NOMO-1 treated with dmso at 0.1 percent for 144 hours (cell line): ENCODE measurements at regions not wholly inside any gene's neighbourhood (a gene's known extent, or its start where the extent isn't known, plus 50 kb on each side); places are given as distances from the start of the nearest gene placed in this dataset.
A peak's percentile ranks its signal among the peaks of the same experiment; 100 is the strongest.
"Not testable (repeated sequence)": the region's sequence is repeated elsewhere in the genome, so short reads cannot be mapped to it uniquely, and the experiment has no call there.

ENCODE experiments used
- DNase-seq: peaks from one replicate; lab custom pipeline; 2025; ENCODE audit not compliant: unreplicated experiment; lab: John Stamatoyannopoulos, UW

DNA sequence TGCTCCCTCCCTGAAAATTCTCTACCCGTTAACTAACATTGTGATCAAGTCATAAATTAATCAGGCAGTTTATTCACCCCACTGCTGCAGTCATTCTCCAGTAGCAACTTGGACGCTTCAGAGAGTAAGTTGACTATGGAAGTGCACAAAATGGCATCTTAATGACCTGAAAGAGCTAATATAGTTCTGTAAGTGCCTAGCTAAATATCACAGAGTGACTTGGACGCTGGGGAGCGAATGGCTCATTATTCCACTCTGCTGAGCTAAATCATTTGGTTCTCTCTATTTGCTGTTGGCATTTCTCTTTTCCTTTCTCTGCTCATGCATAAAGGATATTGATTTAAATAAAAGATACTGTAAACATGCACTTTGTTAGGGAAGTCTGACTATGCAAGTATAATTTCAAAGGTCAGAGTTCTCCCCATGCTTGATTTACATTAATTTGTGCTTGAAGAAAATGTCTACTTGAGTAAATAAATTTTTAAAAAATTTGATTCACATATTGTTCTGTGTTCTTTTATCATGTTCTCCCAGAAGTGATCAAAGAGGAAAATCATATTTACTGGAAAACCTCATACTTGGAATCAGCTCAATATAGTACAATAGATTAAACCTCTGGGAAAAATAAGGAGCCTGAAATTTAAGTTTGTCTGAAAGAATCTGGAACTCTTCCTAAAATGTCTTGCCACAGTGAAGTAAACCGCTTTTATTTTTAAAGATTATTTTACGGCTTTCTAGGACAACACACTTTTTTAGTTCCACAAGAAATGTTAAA is 169.5 kb upstream of the HAPLN1 start:
- no peak for DNase-seq

DNA sequence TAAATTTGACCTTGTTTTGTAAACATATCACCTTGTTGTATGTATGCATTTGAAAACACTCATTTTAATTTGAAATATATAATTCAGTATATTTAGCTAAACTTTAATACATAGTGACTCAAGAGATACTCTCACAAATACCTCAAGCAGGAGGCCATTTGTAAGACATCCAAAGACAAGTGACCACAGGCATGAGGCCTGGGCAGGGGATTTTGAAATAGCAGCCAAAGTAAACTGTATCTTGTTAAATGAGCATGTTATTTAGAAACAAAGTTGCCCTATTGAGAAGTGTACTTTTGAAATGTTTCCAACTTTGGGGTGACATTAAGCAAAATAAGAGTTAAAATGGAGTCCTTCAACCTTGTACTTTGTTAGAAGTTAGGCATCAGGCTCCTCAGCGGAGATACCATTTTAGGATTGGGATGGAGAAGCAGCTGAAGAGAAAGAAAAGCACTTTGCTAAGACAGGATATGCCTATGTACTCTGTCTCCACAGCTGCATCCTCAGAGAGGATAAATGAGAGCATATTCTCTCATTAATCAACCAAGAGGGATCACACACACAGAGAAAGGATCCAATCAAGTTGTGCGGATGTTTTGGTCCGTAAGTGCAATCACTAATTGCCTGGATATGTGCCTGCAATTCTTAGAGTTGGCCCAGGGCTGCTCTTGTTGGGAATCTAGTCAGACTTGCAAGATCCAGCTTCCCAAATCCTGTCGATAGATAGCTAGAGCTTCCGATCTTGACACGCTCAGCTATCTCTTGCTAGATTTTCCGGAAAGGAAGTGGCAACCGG is 157.5 kb upstream of the HAPLN1 start:
- DNase-seq = no peak

DNA sequence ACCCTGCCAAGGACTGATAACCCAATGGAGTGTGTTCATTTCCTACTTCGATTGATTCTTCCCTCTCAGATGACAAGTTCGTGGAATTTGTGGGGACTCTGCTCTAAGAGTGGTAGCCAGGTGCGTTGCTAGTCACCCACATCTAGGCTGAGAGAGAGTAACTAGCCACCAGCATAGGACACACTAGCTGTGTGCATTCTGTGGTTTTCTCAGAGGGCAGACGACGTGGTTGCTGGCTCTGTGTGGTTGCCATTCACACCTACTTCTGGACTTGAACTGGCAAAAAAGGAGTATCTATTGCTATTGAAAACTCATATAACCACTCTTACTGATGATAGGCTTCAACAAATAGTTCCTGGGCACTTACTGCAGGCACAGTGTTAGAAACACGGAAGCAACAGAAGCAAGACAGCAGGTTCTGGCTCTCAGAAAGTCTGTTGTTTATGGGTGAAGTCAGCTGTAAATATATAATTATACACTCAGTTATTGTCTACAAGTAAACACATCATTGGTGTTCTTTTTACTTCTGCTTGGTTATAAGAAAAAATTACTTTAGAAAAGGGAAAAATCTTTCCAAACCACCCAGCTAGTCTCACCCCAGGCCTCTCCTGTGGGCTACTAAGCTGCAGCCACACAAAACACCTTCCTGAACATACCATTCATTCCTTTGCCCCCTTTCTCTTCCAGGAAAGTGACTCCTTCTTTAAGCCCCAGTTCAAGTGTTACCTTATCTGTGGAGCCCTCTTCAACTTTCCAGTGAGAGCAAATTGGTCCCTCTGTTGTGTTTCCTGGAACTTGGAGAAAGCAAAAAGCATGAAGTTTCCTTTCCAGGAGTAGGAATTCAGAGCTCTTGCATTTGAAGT is 151.1 kb upstream of the HAPLN1 start:
- DNase-seq = no peak

DNA sequence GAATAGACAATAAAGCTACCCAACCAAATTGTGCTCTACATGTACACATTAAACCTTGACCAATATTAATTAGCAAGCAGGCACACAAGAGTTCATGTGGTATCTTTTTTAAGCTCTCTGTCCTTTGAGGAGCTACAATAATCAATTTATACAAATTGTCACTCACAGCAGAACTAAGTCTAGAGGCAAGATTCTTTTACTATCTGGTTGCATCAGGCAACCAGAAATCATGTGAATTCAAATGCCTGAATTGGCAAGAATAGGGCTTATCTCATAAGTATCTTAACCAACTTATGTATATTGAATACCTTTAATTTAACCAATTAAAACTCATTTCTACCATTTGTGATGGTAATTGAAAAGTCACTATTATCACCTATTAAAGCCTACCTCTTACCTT is 145.5 kb upstream of the HAPLN1 start:
- no peak for DNase-seq

DNA sequence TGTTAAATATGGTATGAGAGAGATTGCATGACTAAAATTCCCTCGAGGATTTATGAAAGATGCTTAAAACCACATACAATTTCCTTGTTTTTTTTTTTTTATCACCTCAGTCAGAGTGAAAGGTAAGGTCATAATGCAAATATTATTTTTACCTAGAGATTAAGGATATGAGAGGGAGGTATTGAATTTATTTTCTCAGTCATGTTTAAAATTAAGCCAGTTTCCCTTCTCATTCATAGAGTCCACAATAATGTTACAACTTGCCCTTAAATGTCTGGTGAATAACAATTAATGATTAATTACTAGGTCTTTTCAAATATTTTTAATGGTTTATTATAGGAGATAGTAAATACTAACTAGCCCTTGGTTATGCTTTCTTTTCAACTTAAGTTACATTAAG is 144.9 kb upstream of the HAPLN1 start:
- no peak for DNase-seq

DNA sequence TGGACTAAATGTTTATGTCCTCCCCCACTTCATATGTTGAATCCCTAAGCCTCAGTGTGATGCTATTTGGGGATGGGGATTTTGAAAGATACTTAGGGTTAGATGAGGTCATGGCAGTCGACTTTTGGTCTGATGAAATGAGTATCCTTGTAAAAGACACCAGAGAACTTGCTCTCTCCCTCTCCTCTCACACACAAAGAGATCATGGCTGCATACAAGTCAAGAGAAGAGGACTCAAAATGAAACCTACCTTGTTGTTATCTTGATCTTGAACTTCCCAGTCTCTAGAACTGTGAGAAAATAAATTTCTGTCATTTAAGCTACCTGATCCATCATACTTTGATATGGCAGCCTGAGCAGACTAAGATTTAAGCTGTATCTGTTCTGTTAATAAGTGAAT is 144.0 kb upstream of the HAPLN1 start:
- no peak for DNase-seq

DNA sequence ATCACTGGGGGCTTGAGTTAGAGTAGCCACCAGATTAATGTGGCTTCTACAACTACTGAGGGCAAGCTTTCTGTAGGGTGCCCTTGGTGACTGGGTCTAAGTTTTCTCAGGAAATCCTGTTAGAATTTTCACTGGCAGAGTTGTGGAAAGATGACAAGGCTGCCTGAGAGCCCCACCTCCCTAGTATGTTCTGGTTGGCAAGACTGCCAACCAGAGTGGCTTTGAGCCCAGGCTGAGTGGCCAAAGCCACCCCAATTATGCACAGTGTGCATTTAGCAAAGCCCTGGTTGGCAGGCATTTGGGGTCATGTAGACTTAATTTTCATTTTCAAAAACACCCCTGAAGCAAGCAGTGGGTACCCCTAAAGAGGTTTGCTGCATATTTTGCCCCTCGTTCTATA is 136.7 kb upstream of the HAPLN1 start:
- DNase-seq = no peak

DNA sequence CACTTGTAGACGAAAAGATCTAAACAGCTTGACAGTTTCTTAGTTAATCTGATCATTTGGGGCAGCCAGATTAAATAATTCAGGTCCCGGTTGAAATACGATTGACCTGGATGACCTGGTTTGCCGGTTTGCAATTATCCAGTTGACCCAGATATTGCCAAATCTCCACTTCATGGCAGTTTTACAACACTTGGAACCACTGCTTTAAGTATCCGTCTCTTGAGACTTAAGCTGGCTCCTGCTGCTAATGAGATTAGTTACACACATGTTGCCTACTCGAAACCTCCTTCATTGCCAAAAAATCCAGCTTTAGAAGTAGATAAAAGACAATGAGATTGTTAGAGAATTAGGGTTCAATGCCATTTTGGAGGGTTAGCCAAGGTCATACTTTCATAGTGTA is 136.2 kb upstream of the HAPLN1 start:
- DNase-seq = no peak

DNA sequence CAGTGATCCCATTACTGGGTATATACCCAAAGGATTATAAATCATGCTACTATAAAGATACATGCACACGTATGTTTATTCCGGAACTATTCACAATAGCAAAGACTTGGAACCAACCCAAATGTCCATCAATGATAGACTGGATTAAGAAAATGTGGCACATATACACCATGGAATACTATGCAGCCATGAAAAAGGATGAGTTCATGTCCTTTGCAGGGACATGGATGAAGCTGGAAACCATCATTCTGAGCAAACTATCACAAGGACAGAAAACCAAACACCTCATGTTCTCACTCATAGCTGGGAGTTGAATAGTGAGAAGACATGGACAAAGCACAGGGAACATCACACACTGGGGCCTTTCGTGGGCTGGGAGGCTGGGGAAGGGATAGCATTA is 129.8 kb upstream of the HAPLN1 start:
- DNase-seq = not testable (repeated sequence)

DNA sequence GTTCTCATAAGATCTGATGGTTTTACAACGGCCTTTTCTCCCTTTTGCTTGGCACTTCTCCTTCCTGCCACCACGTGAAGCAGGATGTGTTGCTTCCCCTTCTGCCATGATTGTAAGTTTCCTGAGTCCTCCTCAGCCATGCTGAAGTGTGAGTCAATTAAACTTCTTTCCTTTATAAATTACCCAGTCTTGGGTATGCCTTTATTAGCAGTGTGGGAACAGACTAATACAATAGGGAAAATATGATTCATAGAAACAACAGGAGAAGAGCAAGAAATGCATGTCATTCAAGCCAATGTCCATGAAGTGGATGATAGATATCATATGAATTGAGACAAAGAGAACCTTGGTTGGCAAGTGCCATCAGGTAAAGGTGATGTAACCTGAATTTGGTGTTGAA is 128.3 kb upstream of the HAPLN1 start:
- peak; percentile 13 for DNase-seq

DNA sequence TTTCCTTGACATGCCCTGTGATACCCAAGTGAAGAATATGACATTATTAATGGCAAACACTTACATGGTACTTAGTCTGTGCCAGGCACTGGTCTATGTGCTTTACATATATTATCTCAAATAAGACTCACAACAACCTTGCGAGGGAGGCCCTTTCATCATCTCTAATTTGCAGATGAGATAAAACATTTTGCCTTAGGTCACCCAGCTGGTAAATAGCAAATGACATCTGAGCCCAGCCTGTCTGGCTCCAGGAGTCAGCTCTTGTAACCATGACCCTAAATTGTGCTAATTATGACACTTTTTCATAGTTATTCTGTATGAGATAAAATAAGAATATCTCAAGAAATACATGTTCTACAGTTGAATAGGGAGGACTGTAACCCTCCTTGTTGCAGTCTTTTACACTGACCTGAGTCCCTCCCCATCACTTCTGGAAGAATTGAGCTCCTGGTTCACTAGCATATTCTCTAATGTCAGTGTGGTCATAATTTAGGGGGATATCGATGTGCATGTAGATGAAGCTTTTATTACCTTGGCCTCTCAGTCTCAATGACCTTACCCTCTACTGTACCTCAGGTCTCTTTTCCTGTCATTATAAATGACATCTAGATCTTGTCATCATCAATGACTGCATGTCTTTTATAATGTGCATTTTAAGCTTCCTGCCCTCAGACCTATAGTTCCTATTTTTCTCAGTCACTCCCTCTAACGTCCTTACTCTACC is 126.1 kb upstream of the HAPLN1 start:
- no peak for DNase-seq

DNA sequence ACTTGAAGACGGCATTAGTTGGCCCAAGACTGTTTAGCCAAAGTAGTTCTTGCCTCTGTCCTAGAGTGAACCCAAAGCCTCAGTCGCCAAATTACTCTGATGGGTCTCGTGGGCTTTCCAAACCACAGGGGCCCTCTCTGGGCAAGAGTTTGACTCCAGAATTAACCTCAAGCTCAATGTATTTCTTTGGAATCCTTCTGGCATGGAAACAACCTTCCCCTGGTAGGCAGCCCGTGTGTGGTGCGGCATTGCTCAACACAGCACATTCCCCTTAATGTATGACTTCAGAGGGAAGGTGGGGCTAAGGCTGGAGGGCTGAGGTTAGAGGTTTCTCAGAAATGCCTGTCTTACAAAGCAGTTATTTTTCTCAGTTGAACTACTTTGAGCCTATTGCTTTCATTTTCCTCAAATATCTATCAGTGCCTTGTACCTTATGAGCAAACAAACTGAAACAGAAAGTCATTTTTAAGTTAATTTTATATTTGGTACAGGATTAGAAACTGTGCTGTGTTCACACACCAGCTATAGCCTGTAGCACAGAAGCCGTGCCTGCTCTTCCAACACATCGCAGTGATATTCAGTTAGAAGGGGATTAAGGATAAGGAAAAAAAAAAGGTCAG is 123.9 kb upstream of the HAPLN1 start:
- DNase-seq = no peak

DNA sequence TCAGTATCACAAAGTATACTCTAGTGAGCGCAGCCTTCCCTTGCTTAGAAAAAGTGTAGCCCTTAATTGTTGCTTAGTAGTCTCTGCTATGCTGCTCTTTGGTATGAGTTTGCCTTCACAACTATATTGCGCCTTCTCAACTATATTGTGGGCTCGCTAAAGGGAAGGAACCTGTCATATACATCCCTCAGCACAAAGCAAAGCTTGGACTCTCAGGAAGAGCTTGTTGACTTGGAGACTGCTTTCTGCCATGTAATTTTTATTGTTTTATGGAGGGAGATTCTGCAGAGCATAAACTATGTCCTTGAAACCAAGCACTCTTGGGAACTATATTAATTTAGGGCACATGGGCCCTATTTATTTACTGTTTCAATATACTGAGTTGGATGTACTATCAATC is 119.1 kb upstream of the HAPLN1 start:
- DNase-seq = no peak

DNA sequence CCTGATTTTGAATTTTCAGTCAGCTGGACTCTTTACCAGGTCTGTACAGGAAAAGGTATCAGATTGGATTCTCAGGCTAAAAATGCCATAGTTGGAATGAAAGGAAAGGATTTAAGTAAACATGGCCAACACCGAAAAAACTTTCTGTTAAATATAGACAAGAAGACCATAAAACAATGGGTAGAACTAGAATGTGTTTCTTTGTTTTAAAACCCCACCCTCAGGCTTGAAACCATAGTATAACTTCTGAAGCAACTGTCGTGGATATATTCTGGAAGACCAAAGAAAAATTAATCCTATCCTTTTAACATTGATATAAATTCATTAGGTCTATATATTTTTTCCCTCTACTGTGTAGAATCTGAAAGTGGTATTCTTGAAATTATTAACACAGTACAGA is 118.6 kb upstream of the HAPLN1 start:
- no peak for DNase-seq

DNA sequence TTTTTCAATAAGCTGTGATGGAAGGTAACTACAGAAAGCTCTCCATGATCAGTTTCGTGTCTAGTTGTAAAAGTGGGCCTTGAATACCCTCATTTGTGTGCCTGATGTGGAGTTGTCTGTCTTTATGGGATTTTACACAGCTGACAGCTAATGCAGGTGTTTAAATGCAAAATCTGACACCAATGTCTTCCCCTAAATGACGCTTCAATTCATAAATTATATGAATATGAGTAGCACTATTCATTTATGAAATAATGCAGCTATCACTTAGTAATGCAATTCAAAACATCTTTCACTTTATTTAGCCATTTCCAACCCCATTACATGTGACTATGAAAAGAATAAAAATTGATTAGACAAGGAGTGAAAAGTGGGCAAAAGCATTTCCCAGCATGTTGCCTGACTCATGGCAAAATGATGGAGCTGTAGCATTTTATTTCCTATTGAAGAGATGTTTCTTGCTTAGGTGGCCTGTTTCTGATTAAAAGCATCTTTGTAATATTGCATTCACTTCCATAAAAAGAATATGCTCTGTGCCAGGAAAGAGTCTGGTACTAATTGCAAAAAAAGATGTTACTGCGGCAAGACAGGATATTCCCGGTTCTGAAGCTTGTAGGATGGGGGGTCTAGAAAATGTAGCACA is 116.7 kb upstream of the HAPLN1 start:
- no peak for DNase-seq

DNA sequence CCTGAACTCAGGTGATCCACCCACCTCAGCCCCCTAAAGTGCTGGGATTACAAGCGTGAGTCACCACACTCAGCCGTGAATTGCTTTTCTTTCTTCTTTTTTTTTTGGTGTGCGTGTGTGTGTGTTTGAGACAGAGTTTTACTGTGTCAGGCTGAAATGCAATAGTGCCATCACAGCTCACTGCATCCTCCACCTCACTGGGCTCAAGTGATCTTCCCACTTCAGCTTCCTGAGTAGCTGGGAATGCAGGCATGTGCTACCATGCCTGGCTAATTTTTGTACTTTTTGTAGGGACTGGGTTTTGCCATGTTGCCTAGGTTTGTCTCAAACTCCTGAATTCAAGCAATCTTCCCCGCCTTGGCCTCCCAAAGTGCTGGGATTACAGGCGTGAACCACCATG is 113.7 kb upstream of the HAPLN1 start:
- no peak for DNase-seq

DNA sequence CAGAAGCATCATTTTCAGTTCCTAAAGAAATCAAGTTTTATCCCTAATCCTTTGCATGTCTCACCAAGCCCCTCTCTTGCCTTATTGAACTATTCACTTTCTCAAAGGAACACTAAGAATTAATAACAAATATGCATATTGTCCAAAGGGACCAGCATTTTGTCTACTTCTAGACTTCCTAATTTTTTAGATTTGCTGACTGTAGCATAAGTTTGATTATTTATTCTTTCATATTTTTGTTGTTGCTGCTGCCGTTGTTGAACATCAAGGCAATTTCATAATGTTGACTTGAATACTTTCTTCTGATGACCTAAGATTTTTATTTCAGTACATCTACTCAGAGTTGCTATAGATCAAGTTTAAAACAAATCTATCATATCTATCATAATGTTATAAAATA is 111.2 kb upstream of the HAPLN1 start:
- no peak for DNase-seq

DNA sequence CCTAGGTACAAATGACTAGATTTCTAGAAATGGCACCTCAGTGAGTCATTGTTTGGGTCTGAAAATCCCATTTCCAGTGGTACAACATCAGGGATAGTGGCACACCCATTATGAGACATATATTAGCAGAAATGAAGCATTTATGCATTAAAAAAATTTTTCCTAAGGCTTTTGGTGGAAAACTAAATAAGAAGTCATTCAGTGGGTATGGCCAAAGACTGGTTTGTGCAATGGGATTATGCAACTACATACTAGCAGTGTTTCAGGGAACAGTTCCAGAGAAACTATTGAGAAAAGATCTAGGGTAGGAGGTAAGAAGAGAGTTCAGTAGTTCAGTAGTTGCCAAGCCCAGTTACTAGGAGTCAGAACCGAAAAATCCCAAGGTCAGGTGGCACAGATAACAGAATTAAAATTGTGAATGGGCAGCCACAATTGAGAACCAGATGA is 106.5 kb upstream of the HAPLN1 start:
- peak; percentile 51 for DNase-seq

DNA sequence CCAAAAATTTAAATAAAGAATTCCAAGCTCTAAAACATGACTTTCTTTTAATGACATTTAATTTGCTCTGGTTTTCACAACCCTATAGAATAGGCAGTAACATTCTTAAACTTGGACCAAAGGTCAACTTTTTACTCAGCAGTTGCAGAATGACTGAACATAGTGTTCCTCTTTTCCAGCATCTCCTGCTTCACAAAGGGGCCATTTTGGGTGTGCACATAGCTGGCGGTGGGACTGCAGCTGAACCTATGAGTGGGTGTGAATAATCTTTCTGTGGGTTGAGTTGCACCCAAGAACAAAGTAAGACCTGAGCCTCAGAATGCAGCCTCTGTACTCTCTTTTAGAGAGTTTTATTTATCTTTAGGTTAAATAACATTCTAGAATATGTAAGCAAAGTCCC is 96.9 kb upstream of the HAPLN1 start:
- peak; percentile 4 for DNase-seq

DNA sequence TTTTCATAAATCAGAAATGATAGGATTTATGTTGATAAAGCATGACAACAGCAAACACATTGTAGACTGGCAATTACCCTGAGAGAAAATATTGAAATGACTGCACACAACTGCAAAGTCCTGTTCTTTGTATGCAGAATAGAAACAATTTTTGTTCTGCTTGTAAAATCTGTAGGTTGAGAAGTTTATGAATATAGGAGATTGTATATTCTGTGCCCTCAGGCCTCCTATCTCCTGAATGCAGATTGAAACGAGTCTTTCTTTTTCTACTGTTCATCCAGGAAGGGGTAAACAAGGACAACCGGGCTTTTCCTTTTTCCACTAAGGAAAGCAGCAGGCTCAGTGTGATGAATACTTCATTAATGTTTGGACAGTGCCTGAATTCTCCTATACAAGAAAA is 95.0 kb upstream of the HAPLN1 start:
- no peak for DNase-seq
